Activated CD8-positive, alpha-beta T cell treated with anti-CD3 and anti-CD28 coated beads for 36 hours (primary cell): ENCODE measurements at regions not wholly inside any gene's neighbourhood (a gene's known extent, or its start where the extent isn't known, plus 50 kb on each side); places are given as distances from the start of the nearest gene placed in this dataset.

Source experiments
- ATAC-seq: fragments of 200-7000 bp; cut with Tn5 transposase; one replicate; pipeline ENCODE4 v1.10.0; 2021; ENCODE audit warnings: mild to moderate bottlenecking, moderate library complexity
- CTCF ChIA-PET: fragments of 350-600 bp; sonication (Branson Sonifier 250); formaldehyde crosslinking; loops from one replicate; lab custom pipeline; 2021; ENCODE audit warnings: antibody characterized with exemption; lab: Charles Lee
- POLR2A ChIA-PET: fragments of 350-600 bp; sonication (Branson Sonifier 250); formaldehyde crosslinking; loops from one replicate; lab custom pipeline; 2021; ENCODE audit warnings: antibody characterized with exemption; lab: Charles Lee
- DNase-seq: peaks from one replicate; pipeline ENCODE4 v3.0.0-alpha.2; 2020
- H3K27ac Mint-ChIP-seq: one replicate; pipeline ENCODE4 v1.8.0; 2021; ENCODE audit warnings: mild to moderate bottlenecking, mixed read lengths
- H3K27me3 Mint-ChIP-seq: one replicate; pipeline ENCODE4 v1.8.0; 2021; ENCODE audit warnings: mixed read lengths
- H3K36me3 Mint-ChIP-seq: one replicate; pipeline ENCODE4 v1.8.0; 2021; ENCODE audit warnings: low read depth, mixed read lengths
- H3K4me1 Mint-ChIP-seq: one replicate; pipeline ENCODE4 v1.8.0; 2021; ENCODE audit warnings: low read depth, mixed read lengths
- H3K4me3 Mint-ChIP-seq: one replicate; pipeline ENCODE4 v1.8.0; 2021; ENCODE audit warnings: mild to moderate bottlenecking, moderate library complexity, mixed read lengths
- H3K9me3 Mint-ChIP-seq: one replicate; pipeline ENCODE4 v1.8.0; 2021; ENCODE audit warnings: mixed read lengths
- intact Hi-C: fragments of 100-400 bp; cut with micrococcal nuclease; formaldehyde crosslinking; loops from one replicate; pipeline ENCODE4 v1.10.0; 2022
- TF ChIP-seq, protein P1 (sequence below): fragments of 200-600 bp; IDR thresholded peaks from one replicate; pipeline ENCODE4 v1.8.0; 2022; ENCODE audit warnings: antibody characterized with exemption, mild to moderate bottlenecking

DNA sequence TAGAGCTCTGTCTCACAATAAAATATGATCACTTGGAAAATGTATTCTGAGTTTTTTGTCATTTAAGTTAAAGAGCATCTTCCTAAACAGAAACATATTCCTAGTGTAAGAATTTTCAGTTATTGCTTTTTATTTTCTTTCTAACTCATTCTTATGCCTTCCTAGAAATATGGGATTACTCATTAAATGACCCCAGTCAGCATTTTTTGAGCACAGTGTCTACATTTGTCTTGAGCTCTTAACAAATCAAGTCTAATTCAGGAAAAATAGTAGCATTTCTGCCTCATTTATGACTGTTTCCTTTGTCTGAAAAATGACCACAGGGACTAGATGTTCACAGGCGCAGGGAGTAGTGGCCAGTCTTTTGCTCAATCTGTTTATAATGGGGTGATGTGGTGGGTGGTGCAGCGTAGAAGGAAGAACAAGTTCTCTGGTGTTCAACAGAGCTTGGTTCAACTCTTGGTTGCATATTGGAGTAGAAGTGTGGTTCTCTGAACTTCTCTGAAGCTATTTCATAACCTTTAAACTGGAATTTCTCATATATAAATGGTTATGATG lies 267.1 kb downstream of the CYRIA start:
- CTCF ChIA-PET = no interaction called here

DNA sequence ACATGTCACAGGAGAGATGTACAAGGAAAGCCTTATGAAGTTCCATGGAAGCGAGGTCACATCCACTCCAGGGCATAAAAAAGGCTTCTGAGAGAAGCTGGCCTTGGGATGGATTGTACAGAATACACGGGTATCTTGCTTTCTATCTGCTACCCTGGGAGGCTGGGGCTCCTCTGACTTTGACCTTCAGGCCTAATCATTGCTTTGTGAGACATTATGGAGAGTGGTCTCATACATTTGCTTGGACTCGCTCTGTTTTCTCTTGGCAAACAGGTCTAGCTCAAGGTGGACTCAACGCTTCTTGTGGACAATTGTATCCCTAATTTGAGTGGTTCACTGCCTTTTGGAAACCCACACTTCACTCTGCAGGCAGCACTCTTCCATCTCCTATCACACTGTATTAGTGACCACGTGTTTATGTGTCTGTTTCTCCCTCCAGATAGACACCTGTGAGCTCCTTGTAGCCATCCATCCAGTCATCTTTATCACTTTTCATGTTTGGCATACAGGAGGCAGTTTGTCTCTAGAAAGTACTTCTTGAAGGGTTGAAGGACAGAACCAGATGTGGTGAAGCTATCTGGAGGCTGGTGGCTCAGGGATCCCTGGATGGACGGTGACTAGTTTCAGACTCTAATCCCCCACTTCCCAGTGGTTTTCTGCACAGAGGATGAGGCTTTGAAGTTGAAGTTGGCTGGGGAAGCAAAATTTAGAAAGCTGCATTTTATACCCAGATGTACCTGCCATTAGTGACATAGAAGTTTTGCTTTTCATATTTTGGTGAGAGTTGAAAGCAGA lies 267.8 kb downstream of the CYRIA start:
- Mint-ChIP-seq H3K4me3 (no peak overlapping the region), H3K9me3 (no peaks in the 10 kb centered on the region), H3K27me3 (no peaks in the 10 kb centered on the region), H3K4me1 (no peaks in the 10 kb centered on the region), H3K27ac (no peak overlapping the region), H3K36me3 (no peaks in the 10 kb centered on the region)
- TF ChIP-seq, protein P1, sequence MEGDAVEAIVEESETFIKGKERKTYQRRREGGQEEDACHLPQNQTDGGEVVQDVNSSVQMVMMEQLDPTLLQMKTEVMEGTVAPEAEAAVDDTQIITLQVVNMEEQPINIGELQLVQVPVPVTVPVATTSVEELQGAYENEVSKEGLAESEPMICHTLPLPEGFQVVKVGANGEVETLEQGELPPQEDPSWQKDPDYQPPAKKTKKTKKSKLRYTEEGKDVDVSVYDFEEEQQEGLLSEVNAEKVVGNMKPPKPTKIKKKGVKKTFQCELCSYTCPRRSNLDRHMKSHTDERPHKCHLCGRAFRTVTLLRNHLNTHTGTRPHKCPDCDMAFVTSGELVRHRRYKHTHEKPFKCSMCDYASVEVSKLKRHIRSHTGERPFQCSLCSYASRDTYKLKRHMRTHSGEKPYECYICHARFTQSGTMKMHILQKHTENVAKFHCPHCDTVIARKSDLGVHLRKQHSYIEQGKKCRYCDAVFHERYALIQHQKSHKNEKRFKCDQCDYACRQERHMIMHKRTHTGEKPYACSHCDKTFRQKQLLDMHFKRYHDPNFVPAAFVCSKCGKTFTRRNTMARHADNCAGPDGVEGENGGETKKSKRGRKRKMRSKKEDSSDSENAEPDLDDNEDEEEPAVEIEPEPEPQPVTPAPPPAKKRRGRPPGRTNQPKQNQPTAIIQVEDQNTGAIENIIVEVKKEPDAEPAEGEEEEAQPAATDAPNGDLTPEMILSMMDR = no peak
- intact Hi-C loops = no loop called here
- CTCF ChIA-PET = no interaction called here
- ATAC-seq (no peak), DNase-seq (no peak)
- POLR2A ChIA-PET = no interaction called here

More for the DNA sequence above, 267.1 kb downstream of the CYRIA start:
- Mint-ChIP-seq H3K36me3 (no peaks in the 10 kb centered on the region), H3K4me3 (no peak overlapping the region), H3K9me3 (no peaks in the 10 kb centered on the region), H3K27ac (no peak overlapping the region), H3K27me3 (no peaks in the 10 kb centered on the region), H3K4me1 (no peaks in the 10 kb centered on the region)
- TF ChIP-seq, protein P1 = no peak
- ATAC-seq (no peak), DNase-seq (no peak)
- POLR2A ChIA-PET = no interaction called here
- intact Hi-C loops = no loop called here

DNA sequence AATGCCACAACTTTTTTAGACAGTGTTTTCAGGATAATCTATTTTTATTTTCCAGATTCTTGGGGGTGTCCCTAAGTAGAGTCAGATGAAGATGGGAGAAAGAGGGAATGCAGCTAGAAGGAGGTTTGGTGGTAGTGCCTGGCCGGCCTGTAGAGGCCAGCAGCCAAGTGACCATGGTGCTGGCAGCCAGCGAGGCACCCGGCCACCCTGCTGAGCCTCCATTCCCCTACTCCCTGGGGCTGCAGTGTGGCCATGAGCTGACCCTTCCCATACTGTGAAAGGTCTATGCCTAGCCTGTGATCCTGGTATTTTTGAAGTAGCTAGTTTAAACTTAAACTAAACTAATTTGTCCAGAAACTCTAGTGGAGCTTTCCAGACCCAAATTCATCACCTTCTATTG lies 268.6 kb downstream of the CYRIA start:
- no peak for ATAC-seq
- Mint-ChIP-seq H3K27ac (no peak overlapping the region), H3K4me1 (no peaks in the 10 kb centered on the region), H3K27me3 (no peaks in the 10 kb centered on the region), H3K9me3 (no peaks in the 10 kb centered on the region), H3K4me3 (no peak overlapping the region), H3K36me3 (no peaks in the 10 kb centered on the region)
- intact Hi-C loops = no loop called here
- POLR2A ChIA-PET = no interaction called here
- TF ChIP-seq, protein P1 = no peak
- DNase-seq = no peak
- CTCF ChIA-PET = no interaction called here

DNA sequence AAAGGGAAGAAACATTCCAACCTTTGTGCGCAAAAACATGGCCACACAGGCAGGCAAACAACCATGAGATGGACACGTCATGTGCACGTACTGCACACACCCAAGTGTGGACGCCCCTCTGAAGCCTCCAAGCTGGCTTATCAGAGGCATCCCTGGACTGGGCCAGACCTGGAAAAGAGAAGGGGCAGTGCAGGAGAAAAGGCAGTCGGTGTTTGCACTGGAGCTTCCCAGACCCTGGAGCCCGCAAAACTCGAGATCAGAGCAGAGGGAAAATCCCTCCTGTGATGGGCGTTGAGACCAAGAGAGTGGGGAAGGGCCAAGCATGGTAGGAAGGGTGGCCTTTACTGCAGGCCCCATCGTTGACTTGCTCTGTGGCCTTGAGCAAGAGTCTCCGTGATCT lies 269.5 kb downstream of the CYRIA start:
- no peaks in the 10 kb centered on the region for H3K27me3 Mint-ChIP-seq
- DNase-seq = no peak
- TF ChIP-seq, protein P1 = no peak
- POLR2A ChIA-PET = no interaction called here
- CTCF ChIA-PET = no interaction called here
- H3K27ac Mint-ChIP-seq = no peak overlapping the region
- no peak for ATAC-seq
- intact Hi-C loops = no loop called here
- no peaks in the 10 kb centered on the region for H3K9me3 Mint-ChIP-seq
- H3K36me3 Mint-ChIP-seq = no peaks in the 10 kb centered on the region
- H3K4me1 Mint-ChIP-seq = no peaks in the 10 kb centered on the region
- no peak overlapping the region for H3K4me3 Mint-ChIP-seq

DNA sequence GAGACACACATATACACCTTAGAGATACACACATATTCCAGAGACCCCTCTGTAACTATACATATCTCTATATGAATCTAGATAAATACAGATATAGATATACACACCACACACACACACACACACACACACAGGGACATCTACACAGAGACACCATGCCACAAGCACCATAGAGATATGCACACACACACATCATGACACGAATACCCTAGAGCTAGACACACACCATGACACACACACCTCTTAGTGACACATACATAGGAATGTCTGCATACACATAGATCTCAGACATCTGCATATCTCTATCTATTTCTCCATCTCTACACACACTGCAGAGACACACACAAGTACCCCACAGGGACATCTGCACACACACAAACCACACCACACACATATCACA lies 270.0 kb downstream of the CYRIA start:
- TF ChIP-seq, protein P1 = no peak
- intact Hi-C loops = no loop called here
- DNase-seq (no peak), ATAC-seq (no peak)
- H3K36me3 Mint-ChIP-seq = no peaks in the 10 kb centered on the region
- no peak overlapping the region for H3K27ac Mint-ChIP-seq
- no peak overlapping the region for H3K4me3 Mint-ChIP-seq
- no peaks in the 10 kb centered on the region for H3K9me3 Mint-ChIP-seq
- POLR2A ChIA-PET = no interaction called here
- CTCF ChIA-PET = no interaction called here
- no peaks in the 10 kb centered on the region for H3K27me3 Mint-ChIP-seq
- H3K4me1 Mint-ChIP-seq = no peaks in the 10 kb centered on the region
